CD4-positive, alpha-beta T cell (primary cell): ENCODE measurements at regions not wholly inside any gene's neighbourhood (a gene's known extent, or its start where the extent isn't known, plus 50 kb on each side); places are given as distances from the start of the nearest gene placed in this dataset.

Experiments
- ATAC-seq: fragments of 200-7000 bp; cut with Tn5 transposase; one replicate; pipeline ENCODE4 v1.10.0; 2022; ENCODE audit warnings: mild to moderate bottlenecking; ENCODE audit not compliant: poor library complexity
- CTCF ChIA-PET: fragments of 350-600 bp; sonication (Branson Sonifier 250); formaldehyde crosslinking; loops from one replicate; lab custom pipeline; 2021; ENCODE audit warnings: antibody characterized with exemption, inconsistent platforms; lab: Charles Lee
- POLR2A ChIA-PET: fragments of 350-600 bp; sonication (Branson Sonifier 250); formaldehyde crosslinking; loops from one replicate; lab custom pipeline; 2021; ENCODE audit warnings: antibody characterized with exemption, inconsistent platforms; lab: Charles Lee
- DNase-seq, 14 experiments: peaks; one replicate each; pipeline ENCODE4 v3.0.0-alpha.2; 2013 to 2020; ENCODE audit warnings: mixed read lengths in 2 of 14
- H3K27ac ChIP-seq, 2 donors: one replicate each; pipeline versions ENCODE4 v1.5.1 to v1.7.0; 2013; ENCODE audit warnings: low read length in 2 of 2, low read depth in 1 of 2, mild to moderate bottlenecking in 1 of 2
- H3K27me3 ChIP-seq, 2 experiments: 1 replicate in 1 of 2; 2 replicates in 1 of 2; pipeline versions ENCODE4 v1.6.1 to v1.7.0; 2013; ENCODE audit warnings: low read length in 2 of 2, control low read depth in 1 of 2, mild to moderate bottlenecking in 1 of 2, moderate library complexity in 1 of 2; ENCODE audit not compliant: insufficient read depth in 2 of 2, control insufficient read depth in 1 of 2
- H3K36me3 ChIP-seq: one replicate; pipeline ENCODE4 v1.6.1; 2013; ENCODE audit warnings: low read length, control low read depth; ENCODE audit not compliant: insufficient read depth
- H3K4me1 ChIP-seq: one replicate; pipeline ENCODE4 v1.6.1; 2013; ENCODE audit warnings: low read length, control low read depth; ENCODE audit not compliant: insufficient read depth
- H3K4me3 ChIP-seq: one replicate; pipeline ENCODE4 v1.5.1; 2013; ENCODE audit warnings: mild to moderate bottlenecking, low read length, moderate library complexity
- H3K9me3 ChIP-seq, 2 experiments: 1 replicate in 1 of 2; 2 replicates in 1 of 2; pipeline versions ENCODE4 v1.6.1 to v1.7.0; 2013; ENCODE audit warnings: low read length in 2 of 2, mild to moderate bottlenecking in 2 of 2, control low read depth in 1 of 2, moderate library complexity in 1 of 2; ENCODE audit not compliant: control insufficient read depth in 1 of 2, insufficient read depth in 1 of 2
- H3K27ac Mint-ChIP-seq: one replicate; pipeline ENCODE4 v1.8.0; 2020; ENCODE audit warnings: mixed read lengths
- H3K27me3 Mint-ChIP-seq: one replicate; pipeline ENCODE4 v1.8.0; 2021; ENCODE audit warnings: mixed read lengths
- H3K36me3 Mint-ChIP-seq: one replicate; pipeline ENCODE4 v1.8.0; 2021; ENCODE audit warnings: low read depth, mixed read lengths
- H3K4me1 Mint-ChIP-seq: one replicate; pipeline ENCODE4 v1.8.0; 2021; ENCODE audit warnings: low read depth, mixed read lengths
- H3K4me3 Mint-ChIP-seq: one replicate; pipeline ENCODE4 v1.8.0; 2020; ENCODE audit warnings: mild to moderate bottlenecking, mixed read lengths
- H3K9me3 Mint-ChIP-seq: one replicate; pipeline ENCODE4 v1.8.0; 2020; ENCODE audit warnings: mixed read lengths
- CTCF ChIP-seq: fragments of 200-600 bp; IDR thresholded peaks from one replicate; pipeline ENCODE4 v1.8.0; 2022; ENCODE audit warnings: antibody characterized with exemption, mild to moderate bottlenecking
- intact Hi-C, 2 experiments: fragments of 100-400 bp; cut with DNase I in 1 of 2; cut with micrococcal nuclease in 1 of 2; formaldehyde crosslinking; loops; one replicate each; pipeline versions ENCODE4 v1.15.1 to v1.9.0; 2023 to 2025; cut with DNase I, micrococcal nuclease

GRCh38 chr14:41037388-41037787 is 569.3 kb upstream of the LRFN5 start:
- DNase-seq (no peak), ATAC-seq (no peak)
- Histone ChIP-seq H3K9me3 (no peaks in the 10 kb centered on the region), H3K27ac (no peak overlapping the region), H3K27me3 (no peaks in the 10 kb centered on the region), H3K36me3 (no peaks in the 10 kb centered on the region), H3K4me3 (no peak overlapping the region), H3K4me1 (no peaks in the 10 kb centered on the region)
- H3K4me1 Mint-ChIP-seq: no peaks in the 10 kb centered on the region
- ChIA-PET POLR2A (no interaction called here), CTCF (no interaction called here)
- H3K9me3 Mint-ChIP-seq: no peaks in the 10 kb centered on the region
- H3K36me3 Mint-ChIP-seq: no peaks in the 10 kb centered on the region
- H3K4me3 Mint-ChIP-seq: no peak overlapping the region
- no peak overlapping the region for H3K27ac Mint-ChIP-seq
- intact Hi-C loops: no loop called here
- H3K27me3 Mint-ChIP-seq: no peaks in the 10 kb centered on the region
- no peak for TF ChIP-seq CTCF

GRCh38 chr14:41034969-41035368 is 571.7 kb upstream of the LRFN5 start:
- Mint-ChIP-seq H3K9me3 (peaks cover 5% of the 10 kb centered on the region), H3K4me3 (no peak overlapping the region), H3K36me3 (no peaks in the 10 kb centered on the region), H3K27me3 (no peaks in the 10 kb centered on the region), H3K27ac (no peak overlapping the region), H3K4me1 (no peaks in the 10 kb centered on the region)
- H3K9me3 ChIP-seq: no peaks in the 10 kb centered on the region
- TF ChIP-seq CTCF: no peak
- no peak for DNase-seq
- H3K27ac ChIP-seq: no peak overlapping the region
- H3K27me3 ChIP-seq: no peaks in the 10 kb centered on the region
- CTCF ChIA-PET: no interaction called here
- POLR2A ChIA-PET: interaction anchor here (0.6 kb wide), 1 partner anchor 14 kb away, joined by 4 read pairs; no protein-coding TSS in a partner anchor
- no peaks in the 10 kb centered on the region for H3K4me1 ChIP-seq
- ATAC-seq: no peak
- no peaks in the 10 kb centered on the region for H3K36me3 ChIP-seq
- no peak overlapping the region for H3K4me3 ChIP-seq
- intact Hi-C loops: no loop called here

- Histone ChIP-seq H3K9me3 (no peaks in the 10 kb centered on the region), H3K27me3 (no peaks in the 10 kb centered on the region), H3K4me1 (no peaks in the 10 kb centered on the region), H3K27ac (no peak overlapping the region), H3K4me3 (no peak overlapping the region), H3K36me3 (no peaks in the 10 kb centered on the region)
- no peak for DNase-seq
- intact Hi-C loops: no loop called here
- Mint-ChIP-seq H3K9me3 (peaks cover 3% of the 10 kb centered on the region), H3K4me1 (no peaks in the 10 kb centered on the region), H3K36me3 (no peaks in the 10 kb centered on the region), H3K4me3 (no peak overlapping the region), H3K27me3 (no peaks in the 10 kb centered on the region), H3K27ac (no peak overlapping the region)
- ATAC-seq: no peak
- POLR2A ChIA-PET: no interaction called here
- TF ChIP-seq CTCF: no peak
- CTCF ChIA-PET: no interaction called here
These were observed 583.7 kb upstream of the LRFN5 start for GRCh38 chr14:41022932-41023331.
